ENCODE measurements at regions not wholly inside any gene's neighbourhood (a gene's known extent, or its start where the extent isn't known, plus 50 kb on each side); places are given as distances from the start of the nearest gene placed in this dataset.

- Histone ChIP-seq H4K91ac (ENCODE audit: insufficient read length, low read depth, low read length) (no peak overlapping the region), H3K18ac (ENCODE audit: insufficient read length, low read depth, low read length) (no peak overlapping the region), H3K27me3 (ENCODE audit: insufficient read depth, low read length) (no peaks in the 10 kb centered on the region), H2AK5ac (ENCODE audit: insufficient read length, low read length) (no peak overlapping the region), H3K14ac (ENCODE audit: insufficient read depth, low read length) (no peak overlapping the region), H3K56ac (ENCODE audit: insufficient read length, low read depth, low read length) (no peak overlapping the region), H3K4me2 (ENCODE audit: insufficient read depth, insufficient read length, low read length) (no peak overlapping the region), H3K79me2 (ENCODE audit: insufficient read depth, low read length) (no peaks in the 10 kb centered on the region), H3K9ac (ENCODE audit: extremely low read depth, insufficient read length, low read length) (no peak overlapping the region), H3K9me3 (ENCODE audit: control insufficient read depth, low read depth, low read length) (no peaks in the 10 kb centered on the region), H3K27ac (ENCODE audit: insufficient read length, low read depth, low read length) (no peak overlapping the region), H3K4ac (ENCODE audit: low read depth, low read length) (no peak overlapping the region), H3K23ac (ENCODE audit: insufficient read length, low read depth, low read length) (no peak overlapping the region), H4K8ac (replicated peaks; ENCODE audit: insufficient read length, low read depth, low read length) (no peak overlapping the region), H2BK120ac (ENCODE audit: low read depth, low read length, poor library complexity, severe bottlenecking) (no peak overlapping the region), H2BK5ac (ENCODE audit: insufficient read length, low read length) (no peak overlapping the region), H4K5ac (ENCODE audit: insufficient read length, low read depth, low read length) (no peak overlapping the region), H3K23me2 (ENCODE audit: insufficient read length, low read depth, low read length, poor library complexity, severe bottlenecking) (no peaks in the 10 kb centered on the region), H4K20me1 (ENCODE audit: control insufficient read depth, insufficient read depth, insufficient read length) (no peaks in the 10 kb centered on the region), H3K4me1 (ENCODE audit: insufficient read depth, low read length) (no peaks in the 10 kb centered on the region), H3K79me1 (ENCODE audit: insufficient read depth, low read depth, low read length, poor library complexity, severe bottlenecking) (no peaks in the 10 kb centered on the region), H3T11ph (ENCODE audit: low read length) (no peak overlapping the region), H2BK12ac (ENCODE audit: insufficient read length, low read depth, low read length) (no peak overlapping the region), H2BK20ac (ENCODE audit: low read depth, low read length, poor library complexity, severe bottlenecking) (no peak overlapping the region), H2AFZ (ENCODE audit: low read length) (no peak overlapping the region), H2BK15ac (ENCODE audit: low read depth, low read length) (no peak overlapping the region)
- H3K27me3 Mint-ChIP-seq (ENCODE audit: low read depth): no peaks in the 10 kb centered on the region
- TF ChIP-seq CTCF (conservative IDR thresholded peaks at IDR 0.05): no peak
- DNase-seq: no peak
- H3K27ac Mint-ChIP-seq: no peak overlapping the region
- no peaks in the 10 kb centered on the region for H3K36me3 Mint-ChIP-seq (ENCODE audit: insufficient read depth in 1 of 3, low read depth in 3 of 3)
- H3K4me3 Mint-ChIP-seq: no peak overlapping the region
- no CpG with 5 or more reads among the region's 1 CpG for WGBS (ENCODE audit: extremely low coverage, insufficient read length, low lambda C conversion rate)
- H3K9me3 Mint-ChIP-seq: no peaks in the 10 kb centered on the region; a peak in 1 of 5 replicates
- H3K4me1 Mint-ChIP-seq: no peaks in the 10 kb centered on the region
Observed at GRCh38 chr6:81820980-81821379, 68.5 kb upstream of the TENT5A start.

All from H9 (cell line).